Mucosa of stomach (tissue), 1 donor: ENCODE measurements at regions not wholly inside any gene's neighbourhood (a gene's known extent, or its start where the extent isn't known, plus 50 kb on each side); places are given as distances from the start of the nearest gene placed in this dataset.

ENCODE experiments used
- H3K27me3 ChIP-seq: one replicate; pipeline ENCODE4 v1.7.0; 2013; ENCODE audit warnings: mild to moderate bottlenecking, low read length; ENCODE audit not compliant: control insufficient read depth, insufficient read depth
- H3K36me3 ChIP-seq: one replicate; pipeline ENCODE4 v1.7.0; 2013; ENCODE audit warnings: low read length; ENCODE audit not compliant: control insufficient read depth, insufficient read depth
- H3K4me1 ChIP-seq: one replicate; pipeline ENCODE4 v1.7.0; 2013; ENCODE audit warnings: mild to moderate bottlenecking, low read length; ENCODE audit not compliant: control insufficient read depth, insufficient read depth
- H3K4me3 ChIP-seq: one replicate; pipeline ENCODE4 v1.7.0; 2013; ENCODE audit warnings: low read length
- H3K9ac ChIP-seq: one replicate; pipeline ENCODE4 v1.7.0; 2013; ENCODE audit warnings: mild to moderate bottlenecking, low read length, moderate library complexity
- H3K9me3 ChIP-seq: one replicate; pipeline ENCODE4 v1.7.0; 2013; ENCODE audit warnings: mild to moderate bottlenecking, low read length, moderate library complexity; ENCODE audit not compliant: control insufficient read depth
- donor health status: Pancreatic carcinoma.

DNA sequence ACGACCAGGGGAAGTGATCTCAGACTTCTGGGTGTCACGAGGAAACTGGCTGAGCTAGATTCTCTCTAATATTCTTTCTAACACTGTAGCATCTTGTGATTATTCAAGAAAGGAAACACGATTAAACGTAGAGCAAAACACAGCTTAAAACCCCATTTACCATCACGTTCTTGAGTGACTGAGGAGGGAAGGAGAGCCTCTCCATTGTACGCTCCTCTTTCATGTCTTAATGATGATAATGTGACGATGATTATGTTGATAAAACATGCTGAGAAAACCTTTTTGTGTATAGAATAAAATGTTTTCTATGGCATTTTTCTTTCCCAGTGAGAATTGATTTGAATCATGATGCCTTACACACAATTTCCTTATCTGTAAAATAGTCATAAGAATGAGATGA lies 705.6 kb upstream of the ID2 start:
- Histone ChIP-seq H3K27me3 (no peaks in the 10 kb centered on the region), H3K9me3 (no peaks in the 10 kb centered on the region)

GRCh38 chr2:7977981-7978380 lies 703.9 kb upstream of the ID2 start:
- H3K9ac ChIP-seq, result no peak overlapping the region
- H3K27me3 ChIP-seq, result no peaks in the 10 kb centered on the region
- H3K36me3 ChIP-seq, result no peaks in the 10 kb centered on the region
- H3K4me3 ChIP-seq, result no peak overlapping the region
- no peaks in the 10 kb centered on the region for H3K9me3 ChIP-seq
- H3K4me1 ChIP-seq, result no peaks in the 10 kb centered on the region

More for the DNA sequence above, 705.6 kb upstream of the ID2 start:
- Histone ChIP-seq H3K36me3 (no peaks in the 10 kb centered on the region), H3K9ac (no peak overlapping the region), H3K4me1 (no peaks in the 10 kb centered on the region), H3K4me3 (no peak overlapping the region)

DNA sequence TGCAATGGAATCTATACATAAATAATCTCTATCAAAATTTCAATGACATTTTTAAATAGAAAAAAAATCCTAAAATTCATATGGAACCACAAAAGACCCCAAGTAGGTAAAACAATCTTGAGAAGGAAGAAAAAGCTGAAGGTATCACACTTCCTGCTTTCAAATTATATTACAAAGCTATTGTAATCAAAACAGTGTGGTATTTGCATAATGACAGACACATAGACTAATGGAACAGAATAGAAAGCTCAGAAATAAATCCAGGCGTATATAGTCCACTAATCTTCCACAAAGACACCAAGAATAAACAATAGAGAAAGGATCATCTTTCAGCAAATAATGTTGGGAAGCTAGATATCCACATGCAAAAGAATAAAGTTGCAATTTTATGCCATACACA lies 699.8 kb upstream of the ID2 start:
- H3K9me3 ChIP-seq, result no peaks in the 10 kb centered on the region
- no peak overlapping the region for H3K9ac ChIP-seq
- H3K27me3 ChIP-seq, result no peaks in the 10 kb centered on the region
- H3K4me1 ChIP-seq, result no peaks in the 10 kb centered on the region
- H3K36me3 ChIP-seq, result no peaks in the 10 kb centered on the region
- no peak overlapping the region for H3K4me3 ChIP-seq

GRCh38 chr2:7983451-7983850 lies 698.4 kb upstream of the ID2 start:
- Histone ChIP-seq H3K4me1 (no peaks in the 10 kb centered on the region), H3K27me3 (no peaks in the 10 kb centered on the region), H3K9me3 (no peaks in the 10 kb centered on the region), H3K4me3 (no peak overlapping the region), H3K36me3 (no peaks in the 10 kb centered on the region), H3K9ac (no peak overlapping the region)

DNA sequence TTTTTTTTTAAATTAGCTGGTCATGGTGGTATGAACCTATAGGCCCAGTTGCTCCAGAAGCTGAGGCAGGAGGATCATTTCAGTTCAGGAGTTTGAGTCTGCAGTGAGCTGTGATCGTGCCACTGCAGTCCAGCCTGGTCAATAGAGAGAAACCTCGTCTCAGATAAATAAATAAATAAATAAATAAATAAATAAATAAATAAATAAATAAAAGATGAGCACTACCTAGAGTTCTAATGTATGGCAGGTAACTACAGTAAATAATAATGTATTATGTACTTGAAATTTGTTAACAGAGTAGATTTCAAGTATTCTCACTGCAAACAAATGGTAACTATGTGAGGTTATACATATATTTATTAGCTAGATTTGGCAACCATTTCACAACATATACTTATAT lies 697.9 kb upstream of the ID2 start:
- no peaks in the 10 kb centered on the region for H3K9me3 ChIP-seq
- no peaks in the 10 kb centered on the region for H3K27me3 ChIP-seq
- no peaks in the 10 kb centered on the region for H3K4me1 ChIP-seq
- H3K9ac ChIP-seq, result no peak overlapping the region
- H3K4me3 ChIP-seq, result no peak overlapping the region
- H3K36me3 ChIP-seq, result no peaks in the 10 kb centered on the region

GRCh38 chr2:7984693-7985353 lies 697.0 kb upstream of the ID2 start:
- H3K4me1 ChIP-seq, result no peaks in the 10 kb centered on the region
- no peaks in the 10 kb centered on the region for H3K9me3 ChIP-seq
- H3K36me3 ChIP-seq, result no peaks in the 10 kb centered on the region
- no peaks in the 10 kb centered on the region for H3K27me3 ChIP-seq
- H3K9ac ChIP-seq, result no peak overlapping the region
- H3K4me3 ChIP-seq, result no peak overlapping the region

DNA sequence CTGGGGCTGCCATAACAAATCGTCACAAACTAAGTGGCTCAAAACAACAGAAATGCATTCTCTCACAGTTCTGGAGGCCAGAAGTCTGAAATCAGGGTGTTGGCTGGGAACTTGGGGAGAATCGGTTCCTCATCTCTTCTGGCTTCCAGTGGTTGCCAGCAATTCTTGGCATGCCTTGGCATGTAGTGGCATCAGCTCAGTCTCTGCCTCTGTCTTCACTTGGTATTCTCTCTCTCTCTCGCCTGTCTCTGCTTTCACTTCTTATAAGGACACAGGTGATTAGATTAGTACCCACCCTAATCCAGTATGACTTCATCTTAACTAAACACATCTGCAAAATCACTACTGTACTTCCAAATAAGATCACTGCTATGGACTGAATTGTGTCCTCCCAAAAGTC lies 695.4 kb upstream of the ID2 start:
- no peaks in the 10 kb centered on the region for H3K4me1 ChIP-seq
- H3K9ac ChIP-seq, result no peak overlapping the region
- no peaks in the 10 kb centered on the region for H3K36me3 ChIP-seq
- H3K9me3 ChIP-seq, result no peaks in the 10 kb centered on the region
- no peaks in the 10 kb centered on the region for H3K27me3 ChIP-seq
- H3K4me3 ChIP-seq, result no peak overlapping the region

GRCh38 chr2:7987992-7988391 lies 693.9 kb upstream of the ID2 start:
- H3K4me1 ChIP-seq, result no peaks in the 10 kb centered on the region
- H3K9me3 ChIP-seq, result no peaks in the 10 kb centered on the region
- no peaks in the 10 kb centered on the region for H3K36me3 ChIP-seq
- no peak overlapping the region for H3K9ac ChIP-seq
- no peak overlapping the region for H3K4me3 ChIP-seq
- no peaks in the 10 kb centered on the region for H3K27me3 ChIP-seq

DNA sequence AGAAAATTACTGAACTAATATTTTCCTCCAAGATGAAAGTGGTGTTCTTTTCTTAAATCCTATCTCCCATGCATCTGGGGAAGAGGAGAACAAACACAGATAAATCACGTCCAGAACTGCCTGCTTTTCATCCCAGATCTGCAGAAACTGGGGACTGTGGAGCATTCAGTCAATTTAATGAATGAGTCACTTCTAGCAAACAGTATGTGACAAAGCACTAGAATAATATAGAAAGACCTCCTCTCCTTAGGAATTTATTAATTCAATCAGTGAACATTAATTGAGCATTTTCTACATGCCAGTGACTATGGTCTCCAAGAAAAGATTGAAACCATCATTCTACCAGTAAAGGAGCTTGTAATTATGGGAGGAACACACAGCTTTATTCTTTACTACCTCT lies 693.4 kb upstream of the ID2 start:
- H3K9me3 ChIP-seq, result no peaks in the 10 kb centered on the region
- no peaks in the 10 kb centered on the region for H3K36me3 ChIP-seq
- no peaks in the 10 kb centered on the region for H3K4me1 ChIP-seq
- no peak overlapping the region for H3K4me3 ChIP-seq
- no peak overlapping the region for H3K9ac ChIP-seq
- H3K27me3 ChIP-seq, result no peaks in the 10 kb centered on the region

DNA sequence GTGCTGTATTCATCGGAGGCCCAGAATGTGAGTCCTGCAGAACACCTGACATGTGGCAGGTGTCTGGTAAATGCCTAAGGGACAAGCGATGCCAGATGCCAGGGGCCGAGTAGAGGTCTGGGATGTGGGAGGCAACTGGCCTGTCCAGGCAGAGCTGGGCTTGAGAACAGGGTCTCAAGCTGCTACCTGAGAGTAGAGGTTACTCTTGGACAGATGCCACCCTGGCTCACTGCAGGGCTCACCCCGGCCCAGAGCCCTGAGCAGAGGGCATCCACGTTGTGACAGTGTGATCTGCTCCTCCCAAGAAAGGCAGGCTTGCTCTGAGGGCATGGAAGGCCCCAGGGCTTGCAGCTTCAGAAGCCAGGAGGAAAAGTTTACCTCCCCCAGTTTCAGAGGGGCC lies 692.0 kb upstream of the ID2 start:
- H3K4me3 ChIP-seq, result no peak overlapping the region
- no peaks in the 10 kb centered on the region for H3K4me1 ChIP-seq
- no peaks in the 10 kb centered on the region for H3K9me3 ChIP-seq
- H3K9ac ChIP-seq, result no peak overlapping the region
- no peaks in the 10 kb centered on the region for H3K36me3 ChIP-seq
- H3K27me3 ChIP-seq, result no peaks in the 10 kb centered on the region

GRCh38 chr2:7992612-7993602 lies 688.9 kb upstream of the ID2 start:
- Histone ChIP-seq H3K9ac (no peak overlapping the region), H3K36me3 (no peaks in the 10 kb centered on the region), H3K9me3 (no peaks in the 10 kb centered on the region), H3K4me3 (no peak overlapping the region), H3K4me1 (no peaks in the 10 kb centered on the region), H3K27me3 (no peaks in the 10 kb centered on the region)

DNA sequence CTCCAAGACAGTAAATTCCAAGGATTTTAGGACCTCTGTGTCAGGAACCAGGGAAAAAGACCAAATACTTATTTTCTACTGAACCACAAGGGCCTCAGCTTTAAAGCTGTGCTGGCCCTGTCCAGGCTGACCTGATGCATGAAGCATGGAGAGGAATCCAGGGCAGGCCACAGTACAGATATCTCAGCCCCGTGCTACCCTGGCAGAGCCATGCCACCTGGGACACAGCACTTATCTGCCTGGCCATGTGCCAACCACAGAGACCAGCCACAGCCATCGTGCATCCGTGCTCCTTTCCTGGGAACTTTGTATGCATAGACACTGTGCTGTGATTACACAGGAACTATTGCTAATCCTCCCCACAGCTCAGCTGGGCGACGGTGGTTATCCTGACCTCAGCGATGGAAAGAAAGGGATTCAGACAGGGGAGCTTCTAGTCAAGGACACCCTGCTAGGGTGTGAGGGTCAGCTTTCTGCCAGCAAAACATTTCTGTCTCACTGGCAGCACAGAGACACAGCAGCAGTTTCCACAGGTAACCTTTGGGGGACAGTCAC lies 687.4 kb upstream of the ID2 start:
- Histone ChIP-seq H3K27me3 (no peaks in the 10 kb centered on the region), H3K36me3 (no peaks in the 10 kb centered on the region), H3K4me3 (no peak overlapping the region), H3K9me3 (no peaks in the 10 kb centered on the region), H3K9ac (no peak overlapping the region), H3K4me1 (no peaks in the 10 kb centered on the region)
